ENCODE measurements at regions not wholly inside any gene's neighbourhood (a gene's known extent, or its start where the extent isn't known, plus 50 kb on each side); places are given as distances from the start of the nearest gene placed in this dataset.
"Not testable (repeated sequence)": the region's sequence is repeated elsewhere in the genome, so short reads cannot be mapped to it uniquely, and the experiment has no call there.

DNA sequence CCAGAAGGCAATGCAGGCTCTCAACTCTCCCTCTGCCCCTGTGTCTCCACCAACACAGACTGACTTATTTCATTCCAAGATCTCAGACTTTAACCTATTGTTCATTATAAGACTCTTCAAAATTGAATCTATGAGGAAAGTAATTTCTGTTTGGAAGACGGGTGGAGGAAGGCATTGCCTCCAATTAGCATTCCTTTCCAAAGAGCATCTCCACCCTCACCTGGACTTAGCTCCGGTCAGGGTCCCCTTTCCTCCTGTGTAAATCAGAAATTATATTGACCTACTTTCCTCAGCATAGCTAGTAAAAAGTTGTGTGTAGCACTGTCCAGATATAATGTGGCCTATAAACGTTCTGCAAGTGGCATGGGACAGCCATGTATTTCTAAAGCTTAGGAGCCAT is 230.4 kb upstream of the ACVR2A start:
- Histone ChIP-seq H3K27me3 (ENCODE audit: control insufficient read depth, insufficient read depth, low read length) (no peaks in the 10 kb centered on the region), H3K4me1 (ENCODE audit: control insufficient read depth, insufficient read depth, low read length) (no peaks in the 10 kb centered on the region), H3K36me3 (ENCODE audit: control insufficient read depth, insufficient read depth, low read length) (no peaks in the 10 kb centered on the region), H3K4me3 (ENCODE audit: low read depth, low read length) (no peak overlapping the region), H3K9ac (ENCODE audit: low read length) (no peak overlapping the region), H3K9me3 (ENCODE audit: control insufficient read depth, insufficient read depth, low read depth, low read length) (no peaks in the 10 kb centered on the region), H3K27ac (ENCODE audit: low read depth, low read length) (no peak overlapping the region)

DNA sequence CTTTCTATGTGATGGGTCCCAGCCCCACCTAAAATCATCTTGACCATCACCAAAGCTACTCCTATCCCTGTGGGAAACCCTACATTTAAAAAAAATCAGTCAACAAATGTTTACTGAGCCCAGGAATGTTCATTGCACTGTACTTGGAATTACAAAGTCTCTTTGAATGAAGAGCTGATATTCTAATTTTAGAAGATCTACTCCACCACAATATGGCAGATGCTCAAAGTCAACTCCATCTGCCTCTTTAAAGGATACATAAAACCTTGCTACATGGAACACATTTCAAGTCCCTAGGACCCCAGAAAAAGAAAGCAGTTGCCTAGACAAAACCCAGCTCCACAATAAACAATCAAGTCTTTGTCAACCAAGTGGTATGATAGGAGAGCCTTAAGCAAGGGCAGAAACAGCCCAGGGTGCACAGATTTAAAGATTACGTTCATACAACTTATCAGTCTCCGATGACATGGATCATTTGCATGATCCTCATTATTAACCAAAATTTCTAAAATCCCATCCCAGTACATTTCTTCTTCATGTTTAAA is 234.3 kb upstream of the ACVR2A start:
- Histone ChIP-seq H3K4me1 (ENCODE audit: control insufficient read depth, insufficient read depth, low read length) (no peaks in the 10 kb centered on the region), H3K27me3 (ENCODE audit: control insufficient read depth, insufficient read depth, low read length) (no peaks in the 10 kb centered on the region), H3K4me3 (ENCODE audit: low read depth, low read length) (no peak overlapping the region), H3K9ac (ENCODE audit: low read length) (no peak overlapping the region), H3K36me3 (ENCODE audit: control insufficient read depth, insufficient read depth, low read length) (no peaks in the 10 kb centered on the region), H3K27ac (ENCODE audit: low read depth, low read length) (no peak overlapping the region), H3K9me3 (ENCODE audit: control insufficient read depth, insufficient read depth, low read depth, low read length) (no peaks in the 10 kb centered on the region)

DNA sequence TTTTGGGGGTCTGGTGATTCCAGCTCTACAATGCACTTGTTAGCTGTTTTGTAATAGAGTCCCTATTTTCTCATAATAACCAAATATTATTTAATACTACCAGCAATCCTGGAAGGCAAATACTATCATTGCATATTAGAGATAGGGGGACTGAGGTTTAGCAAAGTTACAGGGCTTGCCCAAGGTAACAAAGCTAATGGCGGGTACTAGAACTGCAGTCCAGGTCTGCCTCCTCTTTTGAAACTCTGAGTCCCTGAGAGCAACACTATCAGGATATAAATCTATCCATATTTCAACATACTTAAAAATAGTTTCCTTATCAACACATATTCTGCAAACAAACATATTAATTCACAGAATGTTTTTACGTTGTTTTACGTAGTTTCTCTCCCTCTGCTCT is 235.5 kb upstream of the ACVR2A start:
- H3K27ac ChIP-seq (ENCODE audit: low read depth, low read length): no peak overlapping the region
- H3K27me3 ChIP-seq (ENCODE audit: control insufficient read depth, insufficient read depth, low read length): no peaks in the 10 kb centered on the region
- no peaks in the 10 kb centered on the region for H3K4me1 ChIP-seq (ENCODE audit: control insufficient read depth, insufficient read depth, low read length)
- H3K36me3 ChIP-seq (ENCODE audit: control insufficient read depth, insufficient read depth, low read length): no peaks in the 10 kb centered on the region
- no peaks in the 10 kb centered on the region for H3K9me3 ChIP-seq (ENCODE audit: control insufficient read depth, insufficient read depth, low read depth, low read length)
- no peak overlapping the region for H3K9ac ChIP-seq (ENCODE audit: low read length)
- no peak overlapping the region for H3K4me3 ChIP-seq (ENCODE audit: low read depth, low read length)

DNA sequence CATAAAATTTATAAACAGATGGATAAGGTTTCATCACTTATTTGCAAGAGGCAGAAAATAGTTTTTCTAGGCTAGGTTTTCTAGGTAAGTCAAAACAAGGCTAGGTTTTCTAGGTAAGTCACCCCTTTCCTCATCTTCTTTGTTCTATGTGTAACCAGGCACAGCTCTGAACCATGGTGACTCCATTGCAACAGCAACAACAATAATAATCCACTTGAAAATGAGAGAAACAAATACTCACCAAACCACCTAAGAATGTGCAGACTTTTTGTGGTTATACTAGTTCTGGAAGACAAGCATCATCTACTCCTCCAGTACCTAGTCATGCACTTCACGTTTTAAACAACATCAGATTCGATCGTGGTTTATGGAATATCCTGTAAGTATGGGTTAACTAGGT is 237.4 kb upstream of the ACVR2A start:
- H3K27ac ChIP-seq (ENCODE audit: low read depth, low read length): no peak overlapping the region
- H3K9me3 ChIP-seq (ENCODE audit: control insufficient read depth, insufficient read depth, low read depth, low read length): no peaks in the 10 kb centered on the region
- H3K36me3 ChIP-seq (ENCODE audit: control insufficient read depth, insufficient read depth, low read length): no peaks in the 10 kb centered on the region
- peaks cover 4% of the 10 kb centered on the region; the same call in 1 of the 2 replicates for H3K4me1 ChIP-seq (ENCODE audit: control insufficient read depth, insufficient read depth, low read length)
- no peak overlapping the region for H3K4me3 ChIP-seq (ENCODE audit: low read depth, low read length)
- H3K27me3 ChIP-seq (ENCODE audit: control insufficient read depth, insufficient read depth, low read length): no peaks in the 10 kb centered on the region
- H3K9ac ChIP-seq (ENCODE audit: low read length): no peak overlapping the region

DNA sequence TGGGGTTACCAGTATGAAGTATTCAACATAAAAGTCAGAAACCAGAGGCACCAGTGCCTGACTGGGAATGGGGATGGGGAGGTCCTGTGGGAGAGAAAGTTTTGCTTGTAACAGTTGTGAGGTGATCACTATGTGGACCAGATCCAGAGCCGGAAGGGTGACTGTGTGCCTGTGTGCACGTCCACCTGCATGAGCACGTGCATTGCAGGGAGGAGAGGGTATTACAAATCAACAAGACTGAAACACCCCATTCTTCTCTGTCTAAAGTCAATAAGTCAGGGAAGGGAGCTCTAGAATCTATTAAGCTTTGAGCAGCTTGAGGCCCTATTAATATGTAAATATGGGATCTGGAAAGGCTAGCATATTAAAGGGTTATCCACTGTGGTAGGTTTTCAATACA is 241.0 kb upstream of the ACVR2A start:
- H3K27ac ChIP-seq (ENCODE audit: low read depth, low read length): no peak overlapping the region
- no peak overlapping the region for H3K4me3 ChIP-seq (ENCODE audit: low read depth, low read length)
- no peak overlapping the region for H3K9ac ChIP-seq (ENCODE audit: low read length)

DNA sequence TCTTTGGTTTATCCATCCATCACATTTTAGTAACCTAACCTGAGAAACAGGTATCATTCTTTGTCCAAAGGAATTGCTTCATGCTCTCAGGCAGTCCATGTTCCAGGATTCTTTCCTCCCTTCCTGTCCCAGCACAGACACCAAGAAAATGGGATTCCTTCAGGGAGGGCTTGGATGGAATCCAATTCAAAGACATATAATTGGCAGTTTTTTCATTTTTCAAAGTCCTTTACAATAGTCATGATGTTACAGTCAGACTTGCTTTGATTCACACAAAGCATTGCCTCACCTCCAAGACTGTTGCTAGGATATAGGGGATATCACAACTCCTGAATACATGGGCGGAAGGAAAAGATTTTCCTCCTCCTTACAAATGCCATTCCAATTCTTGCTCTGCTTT is 241.4 kb upstream of the ACVR2A start:
- Histone ChIP-seq H3K27ac (ENCODE audit: low read depth, low read length) (no peak overlapping the region), H3K9me3 (ENCODE audit: control insufficient read depth, insufficient read depth, low read depth, low read length) (no peaks in the 10 kb centered on the region), H3K4me1 (ENCODE audit: control insufficient read depth, insufficient read depth, low read length) (peaks cover 10% of the 10 kb centered on the region), H3K9ac (ENCODE audit: low read length) (no peak overlapping the region), H3K27me3 (ENCODE audit: control insufficient read depth, insufficient read depth, low read length) (no peaks in the 10 kb centered on the region), H3K36me3 (ENCODE audit: control insufficient read depth, insufficient read depth, low read length) (no peaks in the 10 kb centered on the region), H3K4me3 (ENCODE audit: low read depth, low read length) (no peak overlapping the region)

More for the DNA sequence above, 241.0 kb upstream of the ACVR2A start:
- Histone ChIP-seq H3K9me3 (ENCODE audit: control insufficient read depth, insufficient read depth, low read depth, low read length) (no peaks in the 10 kb centered on the region), H3K27me3 (ENCODE audit: control insufficient read depth, insufficient read depth, low read length) (no peaks in the 10 kb centered on the region), H3K36me3 (ENCODE audit: control insufficient read depth, insufficient read depth, low read length) (no peaks in the 10 kb centered on the region), H3K4me1 (ENCODE audit: control insufficient read depth, insufficient read depth, low read length) (peaks cover 10% of the 10 kb centered on the region)

DNA sequence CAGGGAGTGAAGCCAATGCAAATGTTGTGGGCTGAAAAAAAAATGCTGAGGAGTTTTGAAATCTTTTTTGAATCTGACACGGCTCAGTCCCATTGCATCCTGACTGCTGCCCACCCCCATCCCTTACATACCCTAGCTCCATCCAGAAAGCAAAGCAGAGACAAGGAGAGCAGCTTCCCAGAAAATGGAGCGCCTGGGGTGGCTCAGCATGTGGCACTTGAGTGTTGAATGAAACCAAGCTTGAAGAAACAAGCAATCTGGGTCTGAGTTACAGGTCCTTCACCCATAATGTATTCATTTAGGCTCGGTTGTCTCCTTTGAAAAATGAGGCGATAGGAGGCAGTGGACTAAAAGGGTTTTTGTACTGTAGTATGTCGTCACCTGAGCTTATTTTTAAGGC is 244.2 kb upstream of the ACVR2A start:
- no peak overlapping the region for H3K9ac ChIP-seq (ENCODE audit: low read length)
- no peak overlapping the region for H3K27ac ChIP-seq (ENCODE audit: low read depth, low read length)
- H3K4me1 ChIP-seq (ENCODE audit: control insufficient read depth, insufficient read depth, low read length): peaks cover 10% of the 10 kb centered on the region
- H3K9me3 ChIP-seq (ENCODE audit: control insufficient read depth, insufficient read depth, low read depth, low read length): no peaks in the 10 kb centered on the region
- no peak overlapping the region for H3K4me3 ChIP-seq (ENCODE audit: low read depth, low read length)
- H3K36me3 ChIP-seq (ENCODE audit: control insufficient read depth, insufficient read depth, low read length): no peaks in the 10 kb centered on the region
- H3K27me3 ChIP-seq (ENCODE audit: control insufficient read depth, insufficient read depth, low read length): no peaks in the 10 kb centered on the region

DNA sequence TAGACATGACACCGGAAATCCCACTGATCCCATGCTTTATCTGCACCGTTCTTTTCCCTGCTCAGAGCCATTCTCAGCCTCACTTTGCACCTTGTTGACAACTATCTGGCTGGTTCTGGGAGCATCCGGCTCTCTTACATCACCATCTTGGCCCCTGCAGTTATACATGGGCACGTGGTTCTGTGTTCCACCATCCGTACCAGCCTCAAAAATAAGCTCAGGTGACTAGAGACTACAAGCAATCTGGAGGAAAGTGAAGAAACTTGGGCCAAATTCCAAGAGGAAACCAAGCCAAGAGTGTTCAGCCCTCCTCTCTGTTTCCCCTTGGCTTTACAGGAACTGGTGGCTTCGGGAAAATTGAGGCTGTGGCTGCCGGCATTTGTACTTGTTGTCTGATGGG is 244.6 kb upstream of the ACVR2A start:
- Histone ChIP-seq H3K4me3 (ENCODE audit: low read depth, low read length) (no peak overlapping the region), H3K4me1 (ENCODE audit: control insufficient read depth, insufficient read depth, low read length) (peaks cover 10% of the 10 kb centered on the region)

DNA sequence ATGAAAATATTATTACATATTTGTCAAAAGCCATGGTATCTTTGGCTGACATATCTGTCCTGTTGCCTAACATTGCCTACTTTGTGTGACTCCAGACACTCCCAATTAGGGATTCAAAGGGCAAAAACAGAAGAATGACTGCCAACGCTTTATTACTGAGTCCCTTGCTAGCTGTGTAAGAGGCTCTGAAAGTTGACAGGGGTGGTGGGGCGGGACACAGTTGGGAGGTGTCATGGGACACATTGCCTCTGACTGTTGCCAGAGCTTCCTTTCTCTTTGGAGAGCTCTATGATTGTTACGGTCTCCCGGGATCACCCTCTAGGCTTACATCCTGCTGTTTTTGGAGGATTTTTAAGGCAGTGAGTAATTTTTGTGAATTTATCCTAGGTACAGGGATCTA is 249.6 kb upstream of the ACVR2A start:
- no peak overlapping the region for H3K27ac ChIP-seq (ENCODE audit: low read depth, low read length)
- H3K4me3 ChIP-seq (ENCODE audit: low read depth, low read length): no peak overlapping the region
- peaks cover 7% of the 10 kb centered on the region for H3K9me3 ChIP-seq (ENCODE audit: control insufficient read depth, insufficient read depth, low read depth, low read length)
- H3K9ac ChIP-seq (ENCODE audit: low read length): no peak overlapping the region
- no peaks in the 10 kb centered on the region for H3K27me3 ChIP-seq (ENCODE audit: control insufficient read depth, insufficient read depth, low read length)
- no peaks in the 10 kb centered on the region for H3K36me3 ChIP-seq (ENCODE audit: control insufficient read depth, insufficient read depth, low read length)
- H3K4me1 ChIP-seq (ENCODE audit: control insufficient read depth, insufficient read depth, low read length): no peaks in the 10 kb centered on the region; the same call in 1 of the 2 replicates

More for the DNA sequence above, 244.6 kb upstream of the ACVR2A start:
- Histone ChIP-seq H3K9me3 (ENCODE audit: control insufficient read depth, insufficient read depth, low read depth, low read length) (no peaks in the 10 kb centered on the region), H3K27ac (ENCODE audit: low read depth, low read length) (no peak overlapping the region), H3K27me3 (ENCODE audit: control insufficient read depth, insufficient read depth, low read length) (no peaks in the 10 kb centered on the region), H3K9ac (ENCODE audit: low read length) (no peak overlapping the region), H3K36me3 (ENCODE audit: control insufficient read depth, insufficient read depth, low read length) (no peaks in the 10 kb centered on the region)

DNA sequence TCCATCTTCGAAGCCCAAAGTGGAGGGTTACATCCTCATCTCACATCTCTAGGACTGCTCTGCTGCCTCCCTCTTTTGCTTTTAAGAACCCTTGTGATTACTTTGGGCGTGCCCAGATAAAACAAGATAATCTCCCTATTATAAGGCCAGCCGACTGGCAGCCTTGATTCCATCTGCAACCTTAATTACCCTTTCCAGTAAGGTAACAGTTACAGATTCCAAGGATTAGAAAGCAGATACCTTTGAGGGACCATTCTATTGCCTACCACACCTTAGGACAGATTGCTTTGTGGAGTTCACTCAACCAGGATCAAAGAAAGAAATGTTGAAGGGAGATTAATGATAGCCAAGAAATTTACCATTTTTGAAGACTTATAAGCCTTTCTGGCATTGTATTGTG is 250.8 kb upstream of the ACVR2A start:
- H3K9ac ChIP-seq (ENCODE audit: low read length): no peak overlapping the region
- no peaks in the 10 kb centered on the region for H3K27me3 ChIP-seq (ENCODE audit: control insufficient read depth, insufficient read depth, low read length)
- H3K9me3 ChIP-seq (ENCODE audit: control insufficient read depth, insufficient read depth, low read depth, low read length): peaks cover 7% of the 10 kb centered on the region
- H3K4me1 ChIP-seq (ENCODE audit: control insufficient read depth, insufficient read depth, low read length): no peaks in the 10 kb centered on the region; the same call in 1 of the 2 replicates
- H3K36me3 ChIP-seq (ENCODE audit: control insufficient read depth, insufficient read depth, low read length): no peaks in the 10 kb centered on the region
- no peak overlapping the region for H3K27ac ChIP-seq (ENCODE audit: low read depth, low read length)
- H3K4me3 ChIP-seq (ENCODE audit: low read depth, low read length): no peak overlapping the region

DNA sequence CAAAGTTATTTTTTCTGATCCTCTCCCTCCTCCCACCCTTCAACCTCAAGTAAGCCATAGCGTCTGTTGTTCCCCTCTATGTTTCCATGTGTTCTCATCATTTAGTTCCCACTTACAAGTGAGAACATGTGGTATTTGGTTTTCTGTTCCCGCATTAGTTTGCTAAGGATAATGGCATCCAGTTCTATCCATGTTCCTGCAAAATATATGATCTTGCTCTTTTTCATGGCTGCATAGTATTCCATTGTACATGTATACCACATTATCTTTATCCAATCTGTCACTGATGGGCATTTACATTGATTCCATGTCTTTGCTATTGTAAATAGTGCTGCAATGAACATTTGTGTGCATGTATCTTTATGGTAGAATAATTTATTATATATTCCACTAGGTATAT is 252.0 kb upstream of the ACVR2A start:
- not testable (repeated sequence) for H3K36me3 ChIP-seq (ENCODE audit: control insufficient read depth, insufficient read depth, low read length); H3K4me1 ChIP-seq (ENCODE audit: control insufficient read depth, insufficient read depth, low read length); H3K4me3 ChIP-seq (ENCODE audit: low read depth, low read length); H3K9ac ChIP-seq (ENCODE audit: low read length); H3K9me3 ChIP-seq (ENCODE audit: control insufficient read depth, insufficient read depth, low read depth, low read length); H3K27me3 ChIP-seq (ENCODE audit: control insufficient read depth, insufficient read depth, low read length); H3K27ac ChIP-seq (ENCODE audit: low read depth, low read length)

DNA sequence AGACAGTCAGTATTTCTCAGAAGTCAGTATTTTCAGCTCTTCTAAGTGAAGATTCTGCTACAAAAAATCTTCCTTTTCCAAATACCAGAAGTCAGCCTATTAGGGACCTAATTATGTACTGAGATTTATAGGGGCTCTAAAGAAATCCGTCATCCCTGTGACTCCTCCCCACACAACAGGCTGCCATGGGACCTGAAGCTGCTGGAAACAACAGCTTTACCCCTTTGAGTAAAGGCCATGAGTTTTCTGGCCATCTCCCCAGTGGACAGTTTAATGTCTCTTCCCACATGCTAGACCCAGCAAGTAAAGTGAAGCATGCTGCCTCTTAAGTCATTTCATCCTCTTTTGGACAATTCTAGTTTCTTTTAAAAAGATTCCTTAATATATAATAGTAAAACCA is 255.7 kb upstream of the ACVR2A start:
- H3K9ac ChIP-seq (ENCODE audit: low read length): no peak overlapping the region
- H3K9me3 ChIP-seq (ENCODE audit: control insufficient read depth, insufficient read depth, low read depth, low read length): peaks cover 7% of the 10 kb centered on the region
- no peaks in the 10 kb centered on the region for H3K27me3 ChIP-seq (ENCODE audit: control insufficient read depth, insufficient read depth, low read length)
- H3K4me1 ChIP-seq (ENCODE audit: control insufficient read depth, insufficient read depth, low read length): no peaks in the 10 kb centered on the region
- no peak overlapping the region for H3K27ac ChIP-seq (ENCODE audit: low read depth, low read length)
- H3K4me3 ChIP-seq (ENCODE audit: low read depth, low read length): no peak overlapping the region
- H3K36me3 ChIP-seq (ENCODE audit: control insufficient read depth, insufficient read depth, low read length): no peaks in the 10 kb centered on the region

Data from HUES6 (cell line).